ENCODE measurements at regions not wholly inside any gene's neighbourhood (a gene's known extent, or its start where the extent isn't known, plus 50 kb on each side); places are given as distances from the start of the nearest gene placed in this dataset.

- H3K4me3 ChIP-seq, result no peak overlapping the region
- no peak overlapping the region for H3K27ac ChIP-seq
These were observed 160.1 kb upstream of the SOX1 start for GRCh38 chr13:111906816-111907215.

GRCh38 chr13:111907341-111907880 lies 159.5 kb upstream of the SOX1 start:
- Histone ChIP-seq H3K27ac (no peak overlapping the region), H3K4me3 (no peak overlapping the region)

GRCh38 chr13:111908361-111908760 lies 158.6 kb upstream of the SOX1 start:
- H3K4me3 ChIP-seq, result no peak overlapping the region
- no peak overlapping the region for H3K27ac ChIP-seq

GRCh38 chr13:111908981-111909380 lies 158.0 kb upstream of the SOX1 start:
- Histone ChIP-seq H3K27ac (no peak overlapping the region), H3K4me3 (no peak overlapping the region)

GRCh38 chr13:111909501-111909900 lies 157.4 kb upstream of the SOX1 start:
- no peak overlapping the region for H3K27ac ChIP-seq
- H3K4me3 ChIP-seq, result no peak overlapping the region

- Histone ChIP-seq H3K4me3 (no peak overlapping the region), H3K27ac (no peak overlapping the region)
These were observed 156.8 kb upstream of the SOX1 start for GRCh38 chr13:111909971-111910671.

- no peak overlapping the region for H3K27ac ChIP-seq
- no peak overlapping the region for H3K4me3 ChIP-seq
These were observed 155.7 kb upstream of the SOX1 start for GRCh38 chr13:111911121-111911720.

- H3K27ac ChIP-seq, result no peak overlapping the region
- no peak overlapping the region for H3K4me3 ChIP-seq
These were observed 155.0 kb upstream of the SOX1 start for GRCh38 chr13:111911754-111912452.

GRCh38 chr13:111912453-111912866 lies 154.5 kb upstream of the SOX1 start:
- Histone ChIP-seq H3K4me3 (no peak overlapping the region), H3K27ac (no peak overlapping the region)

GRCh38 chr13:111912991-111913760 lies 153.8 kb upstream of the SOX1 start:
- H3K27ac ChIP-seq, result no peak overlapping the region

GRCh38 chr13:111913761-111914140 lies 153.2 kb upstream of the SOX1 start:
- Histone ChIP-seq H3K27ac (no peak overlapping the region), H3K4me3 (no peak overlapping the region)

More at GRCh38 chr13:111912991-111913760, 153.8 kb upstream of the SOX1 start:
- H3K4me3 ChIP-seq, result no peak overlapping the region

GRCh38 chr13:111914241-111915103 lies 152.5 kb upstream of the SOX1 start:
- Histone ChIP-seq H3K27ac (no peak overlapping the region), H3K4me3 (no peak overlapping the region)

- no peak overlapping the region for H3K4me3 ChIP-seq
- H3K27ac ChIP-seq, result no peak overlapping the region
These were observed 151.8 kb upstream of the SOX1 start for GRCh38 chr13:111915104-111915551.

- Histone ChIP-seq H3K27ac (no peak overlapping the region), H3K4me3 (no peak overlapping the region)
These were observed 150.7 kb upstream of the SOX1 start for GRCh38 chr13:111916201-111916600.

GRCh38 chr13:111917086-111917485 lies 149.9 kb upstream of the SOX1 start:
- no peak overlapping the region for H3K4me3 ChIP-seq
- no peak overlapping the region for H3K27ac ChIP-seq

- Histone ChIP-seq H3K4me3 (no peak overlapping the region), H3K27ac (no peak overlapping the region)
These were observed 149.0 kb upstream of the SOX1 start for GRCh38 chr13:111917901-111918300.

GRCh38 chr13:111919286-111919685 lies 147.7 kb upstream of the SOX1 start:
- Histone ChIP-seq H3K27ac (no peak overlapping the region), H3K4me3 (no peak overlapping the region)

GRCh38 chr13:111919849-111920248 lies 147.1 kb upstream of the SOX1 start:
- no peak overlapping the region for H3K27ac ChIP-seq
- no peak overlapping the region for H3K4me3 ChIP-seq

- no peak overlapping the region for H3K27ac ChIP-seq
- H3K4me3 ChIP-seq, result no peak overlapping the region
These were observed 146.5 kb upstream of the SOX1 start for GRCh38 chr13:111920306-111920931.

Data from skin epidermis (tissue), 12 donors.